ENCODE measurements at regions not wholly inside any gene's neighbourhood (a gene's known extent, or its start where the extent isn't known, plus 50 kb on each side); places are given as distances from the start of the nearest gene placed in this dataset.

GRCh38 chr16:64172226-64172625 lies 949.6 kb downstream of the CDH11 start:
- H3K36me3 ChIP-seq (ENCODE audit: insufficient read depth, low read depth, low read length): no peaks in the 10 kb centered on the region
- peaks cover 3% of the 10 kb centered on the region; the same call in 1 of the 2 replicates for H3K9me3 ChIP-seq (ENCODE audit: insufficient read depth, low read depth, low read length)
- H3K4me3 ChIP-seq (ENCODE audit: low read length): no peak overlapping the region
- H3K27me3 ChIP-seq (ENCODE audit: insufficient read depth, low read length): no peaks in the 10 kb centered on the region
- no peak overlapping the region for H3K9ac ChIP-seq (ENCODE audit: low read depth, low read length)
- no peak overlapping the region for H3K27ac ChIP-seq (ENCODE audit: low read length)
- H3K4me1 ChIP-seq (ENCODE audit: insufficient read depth, low read length): no peaks in the 10 kb centered on the region

GRCh38 chr16:64171632-64172031 lies 950.2 kb downstream of the CDH11 start:
- Histone ChIP-seq H3K9me3 (ENCODE audit: insufficient read depth, low read depth, low read length) (no peaks in the 10 kb centered on the region), H3K4me1 (ENCODE audit: insufficient read depth, low read length) (no peaks in the 10 kb centered on the region), H3K27me3 (ENCODE audit: insufficient read depth, low read length) (no peaks in the 10 kb centered on the region), H3K27ac (ENCODE audit: low read length) (no peak overlapping the region), H3K36me3 (ENCODE audit: insufficient read depth, low read depth, low read length) (no peaks in the 10 kb centered on the region), H3K4me3 (ENCODE audit: low read length) (no peak overlapping the region), H3K9ac (ENCODE audit: low read depth, low read length) (no peak overlapping the region)

- Histone ChIP-seq H3K27ac (ENCODE audit: low read length) (no peak overlapping the region), H3K9ac (ENCODE audit: low read depth, low read length) (no peak overlapping the region), H3K36me3 (ENCODE audit: insufficient read depth, low read depth, low read length) (no peaks in the 10 kb centered on the region), H3K4me3 (ENCODE audit: low read length) (no peak overlapping the region), H3K27me3 (ENCODE audit: insufficient read depth, low read length) (no peaks in the 10 kb centered on the region), H3K9me3 (ENCODE audit: insufficient read depth, low read depth, low read length) (no peaks in the 10 kb centered on the region), H3K4me1 (ENCODE audit: insufficient read depth, low read length) (no peaks in the 10 kb centered on the region)
Observed at GRCh38 chr16:64168371-64168770, 953.5 kb downstream of the CDH11 start.

- H3K4me3 ChIP-seq (ENCODE audit: low read length): no peak overlapping the region
- no peaks in the 10 kb centered on the region for H3K36me3 ChIP-seq (ENCODE audit: insufficient read depth, low read depth, low read length)
- H3K9ac ChIP-seq (ENCODE audit: low read depth, low read length): no peak overlapping the region
- no peaks in the 10 kb centered on the region for H3K27me3 ChIP-seq (ENCODE audit: insufficient read depth, low read length)
- H3K27ac ChIP-seq (ENCODE audit: low read length): no peak overlapping the region
- H3K4me1 ChIP-seq (ENCODE audit: insufficient read depth, low read length): no peaks in the 10 kb centered on the region
- H3K9me3 ChIP-seq (ENCODE audit: insufficient read depth, low read depth, low read length): no peaks in the 10 kb centered on the region
Observed at GRCh38 chr16:64167936-64168335, 953.9 kb downstream of the CDH11 start.

- no peaks in the 10 kb centered on the region for H3K9me3 ChIP-seq (ENCODE audit: insufficient read depth, low read depth, low read length)
Observed at GRCh38 chr16:64165368-64165767, 956.5 kb downstream of the CDH11 start.

GRCh38 chr16:64162613-64163375 lies 959.1 kb downstream of the CDH11 start:
- Histone ChIP-seq H3K9me3 (ENCODE audit: insufficient read depth, low read depth, low read length) (no peaks in the 10 kb centered on the region), H3K27me3 (ENCODE audit: insufficient read depth, low read length) (no peaks in the 10 kb centered on the region), H3K36me3 (ENCODE audit: insufficient read depth, low read depth, low read length) (no peaks in the 10 kb centered on the region), H3K27ac (ENCODE audit: low read length) (no peak overlapping the region), H3K4me1 (ENCODE audit: insufficient read depth, low read length) (0 out of 2 replicates have a peak, but pooled peaks cover 4% of the 10 kb centered on the region), H3K4me3 (ENCODE audit: low read length) (no peak overlapping the region), H3K9ac (ENCODE audit: low read depth, low read length) (no peak overlapping the region)

More at GRCh38 chr16:64165368-64165767, 956.5 kb downstream of the CDH11 start:
- no peak overlapping the region for H3K4me3 ChIP-seq (ENCODE audit: low read length)
- no peaks in the 10 kb centered on the region for H3K27me3 ChIP-seq (ENCODE audit: insufficient read depth, low read length)
- 0 out of 2 replicates have a peak, but pooled peaks cover 4% of the 10 kb centered on the region for H3K4me1 ChIP-seq (ENCODE audit: insufficient read depth, low read length)
- H3K9ac ChIP-seq (ENCODE audit: low read depth, low read length): no peak overlapping the region
- H3K36me3 ChIP-seq (ENCODE audit: insufficient read depth, low read depth, low read length): no peaks in the 10 kb centered on the region
- no peak overlapping the region for H3K27ac ChIP-seq (ENCODE audit: low read length)

- H3K27me3 ChIP-seq (ENCODE audit: insufficient read depth, low read length): no peaks in the 10 kb centered on the region
- no peak overlapping the region for H3K27ac ChIP-seq (ENCODE audit: low read length)
- H3K36me3 ChIP-seq (ENCODE audit: insufficient read depth, low read depth, low read length): no peaks in the 10 kb centered on the region
- 0 out of 2 replicates have a peak, but pooled peaks cover 4% of the 10 kb centered on the region for H3K4me1 ChIP-seq (ENCODE audit: insufficient read depth, low read length)
- H3K4me3 ChIP-seq (ENCODE audit: low read length): no peak overlapping the region
- H3K9ac ChIP-seq (ENCODE audit: low read depth, low read length): no peak overlapping the region
- no peaks in the 10 kb centered on the region for H3K9me3 ChIP-seq (ENCODE audit: insufficient read depth, low read depth, low read length)
Observed at GRCh38 chr16:64159976-64160375, 961.9 kb downstream of the CDH11 start.

- Histone ChIP-seq H3K27me3 (ENCODE audit: insufficient read depth, low read length) (no peaks in the 10 kb centered on the region), H3K9me3 (ENCODE audit: insufficient read depth, low read depth, low read length) (no peaks in the 10 kb centered on the region), H3K4me3 (ENCODE audit: low read length) (no peak overlapping the region), H3K36me3 (ENCODE audit: insufficient read depth, low read depth, low read length) (no peaks in the 10 kb centered on the region), H3K27ac (ENCODE audit: low read length) (no peak overlapping the region), H3K9ac (ENCODE audit: low read depth, low read length) (no peak overlapping the region), H3K4me1 (ENCODE audit: insufficient read depth, low read length) (0 out of 2 replicates have a peak, but pooled peaks cover 4% of the 10 kb centered on the region)
Observed at GRCh38 chr16:64158941-64159588, 962.8 kb downstream of the CDH11 start.

GRCh38 chr16:64153718-64154117 lies 968.1 kb downstream of the CDH11 start:
- Histone ChIP-seq H3K9ac (ENCODE audit: low read depth, low read length) (no peak overlapping the region), H3K4me1 (ENCODE audit: insufficient read depth, low read length) (no peaks in the 10 kb centered on the region), H3K9me3 (ENCODE audit: insufficient read depth, low read depth, low read length) (no peaks in the 10 kb centered on the region), H3K27me3 (ENCODE audit: insufficient read depth, low read length) (no peaks in the 10 kb centered on the region), H3K36me3 (ENCODE audit: insufficient read depth, low read depth, low read length) (no peaks in the 10 kb centered on the region), H3K4me3 (ENCODE audit: low read length) (no peak overlapping the region), H3K27ac (ENCODE audit: low read length) (no peak overlapping the region)

GRCh38 chr16:64151990-64152767 lies 969.7 kb downstream of the CDH11 start:
- no peaks in the 10 kb centered on the region for H3K36me3 ChIP-seq (ENCODE audit: insufficient read depth, low read depth, low read length)
- H3K9ac ChIP-seq (ENCODE audit: low read depth, low read length): no peak overlapping the region
- H3K4me3 ChIP-seq (ENCODE audit: low read length): no peak overlapping the region
- no peaks in the 10 kb centered on the region for H3K9me3 ChIP-seq (ENCODE audit: insufficient read depth, low read depth, low read length)
- H3K27me3 ChIP-seq (ENCODE audit: insufficient read depth, low read length): no peaks in the 10 kb centered on the region
- no peak overlapping the region for H3K27ac ChIP-seq (ENCODE audit: low read length)
- no peaks in the 10 kb centered on the region for H3K4me1 ChIP-seq (ENCODE audit: insufficient read depth, low read length)

GRCh38 chr16:64150193-64150592 lies 971.7 kb downstream of the CDH11 start:
- no peak overlapping the region for H3K4me3 ChIP-seq (ENCODE audit: low read length)
- no peak overlapping the region for H3K9ac ChIP-seq (ENCODE audit: low read depth, low read length)
- no peaks in the 10 kb centered on the region for H3K36me3 ChIP-seq (ENCODE audit: insufficient read depth, low read depth, low read length)
- H3K4me1 ChIP-seq (ENCODE audit: insufficient read depth, low read length): no peaks in the 10 kb centered on the region
- no peaks in the 10 kb centered on the region for H3K9me3 ChIP-seq (ENCODE audit: insufficient read depth, low read depth, low read length)
- H3K27me3 ChIP-seq (ENCODE audit: insufficient read depth, low read length): no peaks in the 10 kb centered on the region
- H3K27ac ChIP-seq (ENCODE audit: low read length): no peak overlapping the region

Data from iPS-20b (cell line).